HepG2 (cell line): ENCODE measurements at regions not wholly inside any gene's neighbourhood (a gene's known extent, or its start where the extent isn't known, plus 50 kb on each side); places are given as distances from the start of the nearest gene placed in this dataset.
"Not testable (repeated sequence)": the region's sequence is repeated elsewhere in the genome, so short reads cannot be mapped to it uniquely, and the experiment has no call there.

ENCODE experiments used
- ATAC-seq: fragments of 200-7000 bp; cut with Tn5 transposase; 3 replicates; pipeline ENCODE4 v1.9.1; 2020; ENCODE audit warnings: mild to moderate bottlenecking, moderate library complexity
- BruUV-seq: library from RNA; stranded (reverse); fragments of 400-500 nt; replicated peaks from 2 replicates; lab custom pipeline; 2021; lab: Mats Ljungman, UMichigan
- CTCF ChIA-PET: fragments of 300-600 bp; formaldehyde crosslinking; extraction: SDS; loops from one replicate; lab custom pipeline; 2021; ENCODE audit warnings: low total read pairs, inconsistent platforms, low intra/inter-chr PET ratio; lab: Yijun Ruan, JAX
- POLR2A ChIA-PET: fragments of 350-600 bp; sonication (Branson Sonifier 250); formaldehyde crosslinking; loops from one replicate; lab custom pipeline; 2020; ENCODE audit warnings: antibody characterized with exemption, inconsistent platforms; lab: Yijun Ruan, JAX
- DNase-seq: peaks from one replicate; pipeline ENCODE4 v3.0.0-alpha.2; 2015; ENCODE audit warnings: low spot score
- FAIRE-seq: peaks from 3 replicates; lab custom pipeline; 2011; peaks lifted over from hg19 to GRCh38; lab: Jason Lieb, UNC
- H2AFZ ChIP-seq: one replicate; pipeline ENCODE4 v1.6.1; 2011; ENCODE audit warnings: low read length, inconsistent platforms
- H3K27ac ChIP-seq: fragments of 300-600 bp; 3 replicates; pipeline ENCODE4 v1.8.0; 2011; ENCODE audit warnings: mixed run types, mild to moderate bottlenecking, mixed read lengths, low read length, inconsistent platforms; ENCODE audit not compliant: insufficient read depth; ENCODE audit errors: extremely low read length
- H3K27me3 ChIP-seq, 2 experiments: fragments of 200-600 bp in 1 of 2; 2 replicates in 1 of 2; 3 replicates in 1 of 2; pipeline versions ENCODE4 v1.6.0 to v1.8.0; 2011; ENCODE audit warnings: low read length in 2 of 2, mild to moderate bottlenecking in 2 of 2, moderate library complexity in 2 of 2, inconsistent platforms in 1 of 2; ENCODE audit not compliant: insufficient read depth in 2 of 2, control insufficient read depth in 1 of 2
- H3K36me3 ChIP-seq, 2 experiments: fragments of 200-600 bp in 1 of 2; replicated peaks in 1 of 2; 2 replicates in 1 of 2; 3 replicates in 1 of 2; pipeline versions ENCODE4 v1.5.1 to v1.8.0; 2011; ENCODE audit warnings: low read length in 2 of 2, inconsistent platforms in 1 of 2; ENCODE audit not compliant: insufficient read depth in 2 of 2, control insufficient read depth in 1 of 2
- H3K4me1 ChIP-seq: 2 replicates; pipeline ENCODE4 v1.5.1; 2012; ENCODE audit warnings: low read length, inconsistent platforms; ENCODE audit not compliant: insufficient read depth
- H3K4me2 ChIP-seq: 2 replicates; pipeline ENCODE4 v1.6.0; 2011; ENCODE audit warnings: low read depth, low read length, inconsistent platforms
- H3K4me3 ChIP-seq, 3 experiments: fragments of 200-600 bp in 1 of 3; sonication (generic), shearing (Covaris generic) in 1 of 3; replicated peaks in 1 of 3; 2 replicates each; pipeline ENCODE4 v1.5.1; 2011 to 2016; ENCODE audit warnings: low read length in 3 of 3, inconsistent platforms in 2 of 3, low read depth in 2 of 3, mild to moderate bottlenecking in 2 of 3, control low read depth in 1 of 3, mixed read lengths in 1 of 3; ENCODE audit not compliant: insufficient read depth in 1 of 3
- H3K79me2 ChIP-seq: one replicate; pipeline ENCODE4 v1.6.1; 2011; ENCODE audit warnings: low read length, inconsistent platforms; ENCODE audit not compliant: insufficient read depth
- H3K9ac ChIP-seq: 2 replicates; pipeline ENCODE4 v1.6.0; 2011; ENCODE audit warnings: mild to moderate bottlenecking, low read depth, low read length, inconsistent platforms; ENCODE audit not compliant: insufficient read depth
- H3K9me3 ChIP-seq: 2 replicates; pipeline ENCODE4 v1.5.1; 2012; ENCODE audit warnings: mild to moderate bottlenecking, low read length
- H4K20me1 ChIP-seq: 2 replicates; pipeline ENCODE4 v1.6.0; 2011; ENCODE audit warnings: inconsistent platforms, mild to moderate bottlenecking, low read length, moderate library complexity; ENCODE audit not compliant: insufficient read depth
- DBP ChIP-seq: sonication (generic); formaldehyde crosslinking; IDR thresholded peaks from 2 replicates; pipeline ENCODE4 v1.4.0; 2020; ENCODE audit warnings: missing genetic modification reagents; ENCODE audit errors: not compliant biosample characterization
- GLMP ChIP-seq: sonication (generic); formaldehyde crosslinking; IDR thresholded peaks from 2 replicates; pipeline ENCODE4 v1.9.0; 2021; ENCODE audit warnings: missing genetic modification reagents, mild to moderate bottlenecking, borderline replicate concordance
- HDAC1 ChIP-seq: sonication (generic); formaldehyde crosslinking; IDR thresholded peaks from 2 replicates; pipeline ENCODE4 v1.5.1; 2020; ENCODE audit warnings: mild to moderate bottlenecking, missing genetic modification reagents
- KLF16 ChIP-seq, 2 experiments: sonication (generic) in 1 of 2; formaldehyde crosslinking in 1 of 2; IDR thresholded peaks; 2 replicates each; pipeline versions ENCODE4 v1.6.1 to v1.8.0; 2016 to 2023; ENCODE audit warnings: missing genetic modification reagents in 2 of 2, missing compliant biosample characterization in 1 of 2
- NPAS2 ChIP-seq: sonication (generic); formaldehyde crosslinking; IDR thresholded peaks from 2 replicates; pipeline ENCODE4 v1.8.0; 2022; ENCODE audit warnings: mild to moderate bottlenecking, missing genetic modification reagents, borderline replicate concordance
- STAT5B ChIP-seq: sonication (generic); formaldehyde crosslinking; IDR thresholded peaks from 2 replicates; pipeline ENCODE4 v1.4.0; 2020; ENCODE audit warnings: missing genetic modification reagents
- ZFP36L2 ChIP-seq: sonication (generic); formaldehyde crosslinking; IDR thresholded peaks from 2 replicates; pipeline ENCODE4 v1.4.0; 2020; ENCODE audit warnings: missing genetic modification reagents
- ZNF460 ChIP-seq: sonication (generic); formaldehyde crosslinking; IDR thresholded peaks from 2 replicates; pipeline ENCODE4 v1.5.1; 2020; ENCODE audit warnings: missing genetic modification reagents, mild to moderate bottlenecking, borderline replicate concordance
- ZNF569 ChIP-seq: sonication (generic); formaldehyde crosslinking; IDR thresholded peaks from 2 replicates; pipeline ENCODE4 v1.5.0; 2020; ENCODE audit warnings: mild to moderate bottlenecking, missing genetic modification reagents, moderate library complexity, borderline replicate concordance
- ZNF597 ChIP-seq: sonication (generic); formaldehyde crosslinking; IDR thresholded peaks from 2 replicates; pipeline ENCODE4 v1.5.0; 2020; ENCODE audit warnings: missing genetic modification reagents
- WGBS: methylation state at CpG from one replicate; pipeline ENCODE4 v1.1.6; 2017; ENCODE audit warnings: low lambda C conversion rate; 5-methylcytosine and 5-hydroxymethylcytosine counted together
- in situ Hi-C: cut with HindIII; loops from 2 replicates; pipeline ENCODE4 v1.10.0; 2017; ENCODE audit warnings: low pct_unique_long_range_greater_than_20kb; ENCODE audit not compliant: extremely low pct_ligation_motif_present
- intact Hi-C: fragments of 100-400 bp; cut with micrococcal nuclease; formaldehyde crosslinking; loops from one replicate; pipeline ENCODE4 v1.10.0; 2022; ENCODE audit not compliant: unreplicated experiment

- no peak for TF ChIP-seq GLMP
Observed at GRCh38 chr7:24392774-24393173, 108.8 kb downstream of the NPY start (continued).

GRCh38 chr7:24395512-24395911 is 111.5 kb downstream of the NPY start:
- Histone ChIP-seq H4K20me1 (no peaks in the 10 kb centered on the region), H3K27me3 (no peaks in the 10 kb centered on the region; a peak in 1 of 5 replicates), H3K4me1 (no peaks in the 10 kb centered on the region), H3K4me3 (no peak overlapping the region), H3K79me2 (no peaks in the 10 kb centered on the region), H3K9ac (no peak overlapping the region), H3K9me3 (no peaks in the 10 kb centered on the region), H3K36me3 (no peaks in the 10 kb centered on the region), H2AFZ (no peak overlapping the region), H3K27ac (no peak overlapping the region), H3K4me2 (no peak overlapping the region)
- ATAC-seq = no peak
- in situ Hi-C loops (no loop called here), intact Hi-C loops (no loop called here)
- TF ChIP-seq NPAS2 (CRISPR knock-in tag) = no peak
- no peak for TF ChIP-seq ZNF460 (CRISPR knock-in tag)
- TF ChIP-seq ZNF569 = no peak
- no peak for TF ChIP-seq KLF16 (CRISPR knock-in tag; IDR thresholded peaks at IDR 0.05)
- no peak for TF ChIP-seq DBP (CRISPR knock-in tag)
- TF ChIP-seq ZNF597 (CRISPR knock-in tag) = no peak
- no peak for TF ChIP-seq HDAC1 (CRISPR knock-in tag)
- TF ChIP-seq ZFP36L2 (CRISPR knock-in tag) = no peak
- TF ChIP-seq STAT5B = no peak
- CTCF ChIA-PET = no interaction called here
- no TSS peak for BruUV-seq
- no peak for DNase-seq
- WGBS = 8% methylated on average over 3 of the region's 3 CpGs
- POLR2A ChIA-PET = no interaction called here
- no peak for FAIRE-seq

- H3K9me3 ChIP-seq, H3K4me1 ChIP-seq, H3K79me2 ChIP-seq, H3K4me2 ChIP-seq, H3K9ac ChIP-seq, H3K27ac ChIP-seq, H2AFZ ChIP-seq, DNase-seq, intact Hi-C loops, CTCF ChIA-PET, H3K4me3 ChIP-seq, POLR2A ChIA-PET, ATAC-seq, FAIRE-seq, BruUV-seq, in situ Hi-C loops, H3K27me3 ChIP-seq, H3K36me3 ChIP-seq, H4K20me1 ChIP-seq: not testable (repeated sequence)
- WGBS = 71% methylated on average over 11 of the region's 13 CpGs
Observed at GRCh38 chr7:24396387-24396786, 112.4 kb downstream of the NPY start.
